ENCODE measurements at regions not wholly inside any gene's neighbourhood (a gene's known extent, or its start where the extent isn't known, plus 50 kb on each side); places are given as distances from the start of the nearest gene placed in this dataset.

- intact Hi-C loops (cut with DNase I; ENCODE audit: low total_unique reads) = no loop called here
- Histone ChIP-seq H3K27ac (no peak overlapping the region), H3K4me3 (no peak overlapping the region), H3K36me3 (no peaks in the 10 kb centered on the region), H3K27me3 (no peaks in the 10 kb centered on the region), H3K9me3 (peaks cover 0 to 2% (median under 1%) of the 10 kb centered on the region in 4 donors), H3K4me1 (no peaks in the 10 kb centered on the region)
- no peak for DNase-seq
- TF ChIP-seq POLR2AphosphoS5 (IDR thresholded peaks at IDR 0.05) = no peak
- TF ChIP-seq EP300 (IDR thresholded peaks at IDR 0.05) = no peak
- no peak for TF ChIP-seq CTCF (IDR thresholded peaks at IDR 0.05)
- no peak for TF ChIP-seq POLR2A (IDR thresholded peaks at IDR 0.05)
Measured at GRCh38 chr17:54096216-54096615, 273.5 kb downstream of the KIF2B start.

DNA sequence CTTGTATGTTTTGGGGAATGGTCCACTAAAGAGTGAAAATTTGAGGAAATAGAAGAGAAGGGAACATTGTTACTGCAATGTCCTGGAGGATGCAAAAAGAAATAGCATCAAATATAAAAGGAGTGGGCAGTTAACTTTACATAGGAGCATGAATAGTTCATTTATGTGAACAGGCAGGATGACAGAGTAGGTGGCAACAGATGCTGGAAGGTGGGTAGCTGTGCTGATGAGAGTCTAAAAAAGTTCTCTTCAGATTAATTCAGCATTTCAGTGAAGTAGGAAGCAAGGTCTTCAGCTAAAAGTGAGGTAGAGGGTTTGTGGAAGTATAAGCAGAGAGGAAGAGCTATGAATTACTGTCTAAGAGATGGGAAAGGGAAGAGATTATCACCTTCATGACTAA is 276.5 kb downstream of the KIF2B start:
- intact Hi-C loops (cut with DNase I; ENCODE audit: low total_unique reads) = no loop called here
- DNase-seq = no peak
- Histone ChIP-seq H3K36me3 (no peaks in the 10 kb centered on the region), H3K4me3 (no peak overlapping the region), H3K9me3 (peaks cover 7 to 32% (median 19%) of the 10 kb centered on the region in 4 donors), H3K4me1 (no peaks in the 10 kb centered on the region), H3K27ac (no peak overlapping the region), H3K27me3 (no peaks in the 10 kb centered on the region)
- no peak for TF ChIP-seq EP300 (IDR thresholded peaks at IDR 0.05)
- no peak for TF ChIP-seq CTCF (IDR thresholded peaks at IDR 0.05)
- TF ChIP-seq POLR2AphosphoS5 (IDR thresholded peaks at IDR 0.05) = no peak
- no peak for TF ChIP-seq POLR2A (IDR thresholded peaks at IDR 0.05)

DNA sequence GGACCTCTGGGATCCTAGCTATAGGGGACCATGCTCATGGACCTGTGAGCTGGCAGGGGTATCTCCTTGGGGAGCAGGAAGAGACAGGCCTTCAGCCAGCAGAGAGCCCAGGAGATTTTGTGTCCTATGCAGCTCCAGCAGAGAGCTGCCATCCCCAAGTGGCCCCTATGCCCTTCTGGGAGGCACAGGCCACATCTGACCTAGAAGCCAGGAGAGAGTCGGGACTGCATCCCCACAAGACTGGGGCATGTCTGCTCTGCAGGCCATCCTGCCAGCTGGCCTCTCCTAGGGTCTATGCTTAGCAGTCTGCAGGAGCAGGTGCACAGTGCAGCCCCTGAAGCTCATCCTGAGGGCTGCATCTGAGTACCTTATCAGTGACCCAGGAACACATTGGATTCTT is 279.5 kb downstream of the KIF2B start:
- H3K36me3 ChIP-seq = no peaks in the 10 kb centered on the region
- 67 to 89% (median 82%) methylated on average over 1 of the region's 1 CpG for WGBS, 5 donors
- H3K4me1 ChIP-seq = no peaks in the 10 kb centered on the region
- no peak for DNase-seq
- no peaks in the 10 kb centered on the region for H3K27me3 ChIP-seq
- H3K27ac ChIP-seq = no peak overlapping the region
- H3K4me3 ChIP-seq = no peak overlapping the region
- H3K9me3 ChIP-seq = peaks cover 7 to 40% (median 24%) of the 10 kb centered on the region in 4 donors
- intact Hi-C loops (cut with DNase I; ENCODE audit: low total_unique reads) = no loop called here
- no peak for TF ChIP-seq POLR2AphosphoS5 (IDR thresholded peaks at IDR 0.05)
- TF ChIP-seq CTCF (IDR thresholded peaks at IDR 0.05) = no peak
- TF ChIP-seq EP300 (IDR thresholded peaks at IDR 0.05) = no peak
- TF ChIP-seq POLR2A (IDR thresholded peaks at IDR 0.05) = no peak

DNA sequence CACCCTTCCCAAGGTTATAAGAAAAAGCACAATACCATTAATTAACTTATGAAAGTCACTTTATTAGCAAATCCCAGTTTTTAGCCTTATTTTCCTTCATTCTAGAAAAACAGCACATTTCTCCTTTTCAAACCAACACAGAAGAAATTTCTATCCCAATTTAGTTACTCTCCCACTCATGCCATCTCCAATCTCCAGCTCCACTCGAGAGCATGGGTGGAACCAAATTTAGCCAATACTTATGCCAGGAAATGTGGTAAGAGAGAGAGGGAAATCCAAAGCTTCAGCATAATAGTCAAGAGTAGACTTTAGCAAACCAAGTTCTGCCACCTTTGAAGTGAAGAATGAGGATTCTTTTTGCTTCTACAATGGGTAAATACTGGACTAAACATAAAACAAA is 288.8 kb downstream of the KIF2B start:
- Histone ChIP-seq H3K27ac (no peak overlapping the region), H3K9me3 (peaks cover 0 to 16% (median 0%) of the 10 kb centered on the region in 4 donors), H3K27me3 (no peaks in the 10 kb centered on the region), H3K4me3 (no peak overlapping the region), H3K4me1 (no peaks in the 10 kb centered on the region), H3K36me3 (no peaks in the 10 kb centered on the region)
- intact Hi-C loops (cut with DNase I; ENCODE audit: low total_unique reads) = no loop called here
- WGBS, 5 donors = 15 to 46% (median 38%) methylated on average over 1 of the region's 1 CpG
- DNase-seq = no peak
- TF ChIP-seq POLR2AphosphoS5 (IDR thresholded peaks at IDR 0.05) = no peak
- TF ChIP-seq EP300 (IDR thresholded peaks at IDR 0.05) = no peak
- no peak for TF ChIP-seq POLR2A (IDR thresholded peaks at IDR 0.05)
- TF ChIP-seq CTCF (IDR thresholded peaks at IDR 0.05) = no peak

Measured in stomach (tissue), 8 donors.